Keratinocyte (primary cell): ENCODE measurements at regions not wholly inside any gene's neighbourhood (a gene's known extent, or its start where the extent isn't known, plus 50 kb on each side); places are given as distances from the start of the nearest gene placed in this dataset.

Experiments
- DNase-seq: peaks from one replicate; pipeline ENCODE4 v3.0.0-alpha.2; 2011; ENCODE audit warnings: low read depth, missing footprints, low spot score
- FAIRE-seq: peaks from 2 replicates; lab custom pipeline; 2011; peaks lifted over from hg19 to GRCh38; lab: Jason Lieb, UNC
- H2AFZ ChIP-seq: 2 replicates; pipeline ENCODE4 v1.6.0; 2012; ENCODE audit warnings: low read length, control low read depth, inconsistent platforms; ENCODE audit not compliant: control insufficient read depth
- H3K27ac ChIP-seq: 2 replicates; pipeline ENCODE4 v1.5.1; 2011; ENCODE audit warnings: low read length; ENCODE audit not compliant: control insufficient read depth, insufficient read depth
- H3K27me3 ChIP-seq: 3 replicates; pipeline ENCODE4 v1.6.0; 2011; ENCODE audit warnings: low read length; ENCODE audit not compliant: control insufficient read depth, insufficient read depth; ENCODE audit errors: extremely low read depth
- H3K36me3 ChIP-seq, 2 experiments: 2 replicates in 1 of 2; 3 replicates in 1 of 2; pipeline ENCODE4 v1.5.1; 2011; ENCODE audit warnings: low read length in 2 of 2, mild to moderate bottlenecking in 1 of 2; ENCODE audit not compliant: control insufficient read depth in 2 of 2, insufficient read depth in 2 of 2; ENCODE audit errors: extremely low read depth in 1 of 2
- H3K4me1 ChIP-seq: 3 replicates; pipeline ENCODE4 v1.5.1; 2011; ENCODE audit warnings: low read length; ENCODE audit not compliant: control insufficient read depth, insufficient read depth; ENCODE audit errors: extremely low read depth
- H3K4me2 ChIP-seq: 3 replicates; pipeline ENCODE4 v1.6.0; 2011; ENCODE audit warnings: low read depth, low read length; ENCODE audit not compliant: control insufficient read depth, insufficient read depth; ENCODE audit errors: extremely low read depth
- H3K4me3 ChIP-seq, 3 experiments: fragments of 200-600 bp in 1 of 3; sonication (generic) in 1 of 3; 2 replicates in 2 of 3; 3 replicates in 1 of 3; pipeline ENCODE4 v1.5.1; 2011 to 2016; ENCODE audit warnings: low read length in 3 of 3, mild to moderate bottlenecking in 3 of 3, control low read depth in 2 of 3, inconsistent platforms in 1 of 3, low read depth in 1 of 3, mixed read lengths in 1 of 3, mixed run types in 1 of 3, moderate library complexity in 1 of 3; ENCODE audit not compliant: control insufficient read depth in 2 of 3, insufficient read depth in 2 of 3; ENCODE audit errors: extremely low read depth in 1 of 3
- H3K79me2 ChIP-seq: 2 replicates; pipeline ENCODE4 v1.6.0; 2012; ENCODE audit warnings: low read length; ENCODE audit not compliant: control insufficient read depth, insufficient read depth
- H3K9ac ChIP-seq: 3 replicates; pipeline ENCODE4 v1.6.0; 2011; ENCODE audit warnings: low read length; ENCODE audit not compliant: control insufficient read depth, insufficient read depth; ENCODE audit errors: extremely low read depth
- H3K9me1 ChIP-seq: 3 replicates; pipeline ENCODE4 v1.6.0; 2011; ENCODE audit warnings: low read length; ENCODE audit not compliant: control insufficient read depth, insufficient read depth; ENCODE audit errors: extremely low read depth
- H3K9me3 ChIP-seq: 2 replicates; pipeline ENCODE4 v1.5.1; 2012; ENCODE audit warnings: low read depth, low read length; ENCODE audit not compliant: control insufficient read depth
- H4K20me1 ChIP-seq: 3 replicates; pipeline ENCODE4 v1.6.0; 2011; ENCODE audit warnings: low read length; ENCODE audit not compliant: control insufficient read depth, insufficient read depth; ENCODE audit errors: extremely low read depth
- EZH2 ChIP-seq: IDR thresholded peaks from one replicate; pipeline ENCODE4 v1.6.1; 2012; ENCODE audit warnings: inconsistent platforms, mild to moderate bottlenecking, low read length, moderate library complexity
- dilution Hi-C: fragments of 300-500 bp; cut with MboI; formaldehyde crosslinking; loops from one replicate; pipeline ENCODE4 v1.7.0; 2020; ENCODE audit warnings: low sequenced_read_pairs; ENCODE audit not compliant: extremely low pct_ligation_motif_present
- TF ChIP-seq, protein P1 (sequence below), 3 experiments: IDR thresholded peaks in 1 of 3; conservative IDR thresholded peaks in 1 of 3; optimal IDR thresholded peaks in 1 of 3; 2 replicates in 2 of 3; 3 replicates in 1 of 3; pipeline versions ENCODE3 to v1.5.1; 2011; ENCODE audit warnings: low read length in 3 of 3, mild to moderate bottlenecking in 3 of 3, moderate library complexity in 2 of 3, control low read depth in 1 of 3, inconsistent platforms in 1 of 3; ENCODE audit not compliant: insufficient read depth in 2 of 3; ENCODE audit errors: extremely low read depth in 1 of 3

DNA sequence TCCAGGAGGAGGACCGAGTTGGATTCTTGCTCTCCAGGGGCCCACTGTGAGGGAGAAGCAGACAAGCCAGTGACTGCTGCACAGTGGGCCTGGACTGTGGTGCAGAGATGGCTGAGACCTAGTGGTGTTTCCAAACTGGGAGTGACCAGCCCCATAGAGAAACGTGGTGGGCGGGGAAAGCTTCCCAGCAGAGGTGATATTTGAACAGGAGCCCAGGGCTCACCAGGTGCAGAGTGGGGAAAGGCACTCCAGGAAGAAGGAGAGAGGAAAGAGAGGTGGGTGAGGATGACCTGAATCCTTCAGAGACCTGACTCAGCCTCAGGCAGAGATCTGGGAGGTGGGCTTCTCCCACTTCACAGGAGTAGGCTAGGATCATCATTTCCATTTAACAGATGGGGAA, 52.1 kb upstream of the RASD2 start:
- Histone ChIP-seq H3K27me3 (peaks cover 17% of the 10 kb centered on the region), H3K27ac (no peak overlapping the region), H3K4me2 (no peak overlapping the region), H3K9ac (no peak overlapping the region), H3K79me2 (no peaks in the 10 kb centered on the region), H3K9me1 (no peaks in the 10 kb centered on the region), H3K36me3 (no peaks in the 10 kb centered on the region), H2AFZ (no peak overlapping the region), H3K9me3 (no peaks in the 10 kb centered on the region), H4K20me1 (no peaks in the 10 kb centered on the region), H3K4me1 (peaks cover 4% of the 10 kb centered on the region), H3K4me3 (no peak overlapping the region)
- DNase-seq (no peak), FAIRE-seq (no peak)
- no peak for TF ChIP-seq EZH2
- TF ChIP-seq, protein P1, sequence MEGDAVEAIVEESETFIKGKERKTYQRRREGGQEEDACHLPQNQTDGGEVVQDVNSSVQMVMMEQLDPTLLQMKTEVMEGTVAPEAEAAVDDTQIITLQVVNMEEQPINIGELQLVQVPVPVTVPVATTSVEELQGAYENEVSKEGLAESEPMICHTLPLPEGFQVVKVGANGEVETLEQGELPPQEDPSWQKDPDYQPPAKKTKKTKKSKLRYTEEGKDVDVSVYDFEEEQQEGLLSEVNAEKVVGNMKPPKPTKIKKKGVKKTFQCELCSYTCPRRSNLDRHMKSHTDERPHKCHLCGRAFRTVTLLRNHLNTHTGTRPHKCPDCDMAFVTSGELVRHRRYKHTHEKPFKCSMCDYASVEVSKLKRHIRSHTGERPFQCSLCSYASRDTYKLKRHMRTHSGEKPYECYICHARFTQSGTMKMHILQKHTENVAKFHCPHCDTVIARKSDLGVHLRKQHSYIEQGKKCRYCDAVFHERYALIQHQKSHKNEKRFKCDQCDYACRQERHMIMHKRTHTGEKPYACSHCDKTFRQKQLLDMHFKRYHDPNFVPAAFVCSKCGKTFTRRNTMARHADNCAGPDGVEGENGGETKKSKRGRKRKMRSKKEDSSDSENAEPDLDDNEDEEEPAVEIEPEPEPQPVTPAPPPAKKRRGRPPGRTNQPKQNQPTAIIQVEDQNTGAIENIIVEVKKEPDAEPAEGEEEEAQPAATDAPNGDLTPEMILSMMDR (optimal IDR thresholded peaks at IDR 0.05 in 1 of 3, IDR thresholded peaks at IDR 0.05 in 1 of 3, conservative IDR thresholded peaks at IDR 0.05 in 1 of 3; ENCODE audit: extremely low read depth in 1 of 3, insufficient read depth in 2 of 3, low read length in 3 of 3), result no peak
- dilution Hi-C loops, result no loop called here

DNA sequence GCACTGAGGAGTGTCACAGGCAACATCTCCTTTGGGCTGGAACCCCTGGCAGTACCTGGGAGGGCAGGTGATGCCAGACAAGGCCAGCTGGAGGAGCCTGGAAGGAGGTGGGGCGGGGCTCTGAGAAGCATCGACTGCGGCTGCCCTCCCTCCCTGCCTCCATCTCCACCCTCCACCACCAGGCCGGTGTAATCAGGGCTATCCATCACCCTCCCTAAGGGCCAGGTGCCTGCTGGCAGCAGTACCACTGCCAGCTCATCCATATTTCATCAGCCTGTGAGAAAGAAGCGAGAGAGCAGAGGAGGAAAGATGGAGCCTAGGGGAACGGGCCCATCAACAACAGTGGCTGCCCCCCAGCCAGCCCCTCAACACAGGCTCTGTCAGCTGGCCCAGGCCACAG, 51.4 kb upstream of the RASD2 start:
- no peak overlapping the region for H3K4me3 ChIP-seq
- H3K4me2 ChIP-seq, result no peak overlapping the region
- H3K9ac ChIP-seq, result no peak overlapping the region
- H3K27me3 ChIP-seq, result peaks cover 17% of the 10 kb centered on the region
- H3K27ac ChIP-seq, result no peak overlapping the region
- no peaks in the 10 kb centered on the region for H3K36me3 ChIP-seq
- H4K20me1 ChIP-seq, result no peaks in the 10 kb centered on the region
- dilution Hi-C loops, result no loop called here
- FAIRE-seq (peak; percentile 46), DNase-seq (peak; percentile 7)
- peaks cover 4% of the 10 kb centered on the region for H3K4me1 ChIP-seq
- H3K9me3 ChIP-seq, result no peaks in the 10 kb centered on the region
- no peaks in the 10 kb centered on the region for H3K79me2 ChIP-seq
- no peak for TF ChIP-seq EZH2
- TF ChIP-seq, protein P1 (optimal IDR thresholded peaks at IDR 0.05 in 1 of 3, IDR thresholded peaks at IDR 0.05 in 1 of 3, conservative IDR thresholded peaks at IDR 0.05 in 1 of 3; ENCODE audit: extremely low read depth in 1 of 3, insufficient read depth in 2 of 3, low read length in 3 of 3), result no peak
- H3K9me1 ChIP-seq, result no peaks in the 10 kb centered on the region
- no peak overlapping the region for H2AFZ ChIP-seq
